ENCODE measurements at regions not wholly inside any gene's neighbourhood (a gene's known extent, or its start where the extent isn't known, plus 50 kb on each side); places are given as distances from the start of the nearest gene placed in this dataset.

DNA sequence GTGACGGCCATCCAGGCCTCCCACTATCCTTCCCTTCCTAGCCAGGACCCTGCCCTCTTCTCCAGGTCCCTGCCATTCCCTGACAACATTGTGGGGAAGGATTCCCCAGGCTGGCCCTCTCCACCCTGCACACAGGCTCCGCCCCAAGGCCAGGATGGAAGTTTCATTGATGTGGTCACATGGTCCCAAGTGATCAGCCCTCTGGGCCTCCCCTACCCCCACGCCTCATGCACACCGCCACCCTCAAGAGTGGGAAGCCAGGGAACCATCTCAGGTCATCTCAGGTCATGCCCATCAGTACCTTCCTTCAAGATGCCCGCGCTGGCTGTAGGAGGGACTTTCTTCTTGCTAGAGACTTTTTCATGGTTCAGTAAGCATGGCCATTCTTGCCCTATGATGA is 514.8 kb upstream of the RAB6C start:
- H3K4me3 Mint-ChIP-seq (ENCODE audit: unreplicated experiment): no peak overlapping the region
- H3K27ac Mint-ChIP-seq (ENCODE audit: unreplicated experiment): no peak overlapping the region
- POLR2A ChIA-PET: no interaction called here
- H3K4me1 ChIP-seq: no peaks in the 10 kb centered on the region
- H3K27me3 ChIP-seq (replicated peaks; ENCODE audit: control insufficient read depth, insufficient read depth, low read length): no peaks in the 10 kb centered on the region
- no peaks in the 10 kb centered on the region for H3K36me3 Mint-ChIP-seq (ENCODE audit: insufficient read depth, unreplicated experiment)
- BruUV-seq (replicated peaks): no TSS peak
- H3K4me3 ChIP-seq (ENCODE audit: low read depth, low read length): no peak overlapping the region
- intact Hi-C loops (cut with micrococcal nuclease; ENCODE audit: unreplicated experiment): no loop called here
- TF ChIP-seq, protein P1, sequence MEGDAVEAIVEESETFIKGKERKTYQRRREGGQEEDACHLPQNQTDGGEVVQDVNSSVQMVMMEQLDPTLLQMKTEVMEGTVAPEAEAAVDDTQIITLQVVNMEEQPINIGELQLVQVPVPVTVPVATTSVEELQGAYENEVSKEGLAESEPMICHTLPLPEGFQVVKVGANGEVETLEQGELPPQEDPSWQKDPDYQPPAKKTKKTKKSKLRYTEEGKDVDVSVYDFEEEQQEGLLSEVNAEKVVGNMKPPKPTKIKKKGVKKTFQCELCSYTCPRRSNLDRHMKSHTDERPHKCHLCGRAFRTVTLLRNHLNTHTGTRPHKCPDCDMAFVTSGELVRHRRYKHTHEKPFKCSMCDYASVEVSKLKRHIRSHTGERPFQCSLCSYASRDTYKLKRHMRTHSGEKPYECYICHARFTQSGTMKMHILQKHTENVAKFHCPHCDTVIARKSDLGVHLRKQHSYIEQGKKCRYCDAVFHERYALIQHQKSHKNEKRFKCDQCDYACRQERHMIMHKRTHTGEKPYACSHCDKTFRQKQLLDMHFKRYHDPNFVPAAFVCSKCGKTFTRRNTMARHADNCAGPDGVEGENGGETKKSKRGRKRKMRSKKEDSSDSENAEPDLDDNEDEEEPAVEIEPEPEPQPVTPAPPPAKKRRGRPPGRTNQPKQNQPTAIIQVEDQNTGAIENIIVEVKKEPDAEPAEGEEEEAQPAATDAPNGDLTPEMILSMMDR (IDR thresholded peaks at IDR 0.05; ENCODE audit: insufficient read depth in 1 of 2, low read depth in 1 of 2, low read length in 1 of 2, severe bottlenecking in 1 of 2, unreplicated experiment in 1 of 2): no peak
- peaks cover 15% of the 10 kb centered on the region for H3K27me3 Mint-ChIP-seq (ENCODE audit: insufficient read depth, unreplicated experiment)
- DNase-seq: no peak
- H3K9me3 ChIP-seq: no peaks in the 10 kb centered on the region
- H3K4me1 Mint-ChIP-seq (ENCODE audit: low read depth, unreplicated experiment): no peaks in the 10 kb centered on the region
- CTCF ChIA-PET: no interaction called here
- no peaks in the 10 kb centered on the region for H3K36me3 ChIP-seq (ENCODE audit: control insufficient read depth, insufficient read depth, low read length)
- H3K9me3 Mint-ChIP-seq (ENCODE audit: unreplicated experiment): no peaks in the 10 kb centered on the region

DNA sequence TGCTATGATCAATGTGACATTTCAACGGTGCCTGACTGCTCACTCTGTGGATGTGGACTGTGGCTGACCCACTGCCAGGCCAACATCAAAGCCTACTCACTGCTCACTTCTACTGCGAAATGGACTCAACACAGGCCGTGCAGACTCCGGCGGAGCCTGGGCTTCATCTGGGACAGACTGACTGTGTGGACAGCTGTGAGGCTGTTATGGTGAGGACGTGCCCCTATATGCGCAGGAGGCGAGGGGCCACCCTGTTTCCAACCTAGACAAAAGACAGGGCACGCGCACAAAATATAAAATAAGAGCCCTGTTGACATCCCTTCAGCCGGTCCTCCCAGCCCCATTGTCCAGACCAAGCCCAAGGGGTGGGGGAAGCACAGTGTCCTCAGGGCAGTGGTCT is 514.4 kb upstream of the RAB6C start:
- BruUV-seq (replicated peaks): no TSS peak
- Histone ChIP-seq H3K36me3 (ENCODE audit: control insufficient read depth, insufficient read depth, low read length) (no peaks in the 10 kb centered on the region), H3K4me3 (ENCODE audit: low read depth, low read length) (no peak overlapping the region), H3K9me3 (no peaks in the 10 kb centered on the region), H3K4me1 (no peaks in the 10 kb centered on the region), H3K27me3 (replicated peaks; ENCODE audit: control insufficient read depth, insufficient read depth, low read length) (no peaks in the 10 kb centered on the region)
- POLR2A ChIA-PET: no interaction called here
- Mint-ChIP-seq H3K36me3 (ENCODE audit: insufficient read depth, unreplicated experiment) (no peaks in the 10 kb centered on the region), H3K4me1 (ENCODE audit: low read depth, unreplicated experiment) (no peaks in the 10 kb centered on the region), H3K27ac (ENCODE audit: unreplicated experiment) (no peak overlapping the region), H3K4me3 (ENCODE audit: unreplicated experiment) (no peak overlapping the region), H3K27me3 (ENCODE audit: insufficient read depth, unreplicated experiment) (peaks cover 15% of the 10 kb centered on the region), H3K9me3 (ENCODE audit: unreplicated experiment) (no peaks in the 10 kb centered on the region)
- intact Hi-C loops (cut with micrococcal nuclease; ENCODE audit: unreplicated experiment): no loop called here
- CTCF ChIA-PET: no interaction called here
- TF ChIP-seq, protein P1 (IDR thresholded peaks at IDR 0.05; ENCODE audit: insufficient read depth in 1 of 2, low read depth in 1 of 2, low read length in 1 of 2, severe bottlenecking in 1 of 2, unreplicated experiment in 1 of 2): no peak
- no peak for DNase-seq

DNA sequence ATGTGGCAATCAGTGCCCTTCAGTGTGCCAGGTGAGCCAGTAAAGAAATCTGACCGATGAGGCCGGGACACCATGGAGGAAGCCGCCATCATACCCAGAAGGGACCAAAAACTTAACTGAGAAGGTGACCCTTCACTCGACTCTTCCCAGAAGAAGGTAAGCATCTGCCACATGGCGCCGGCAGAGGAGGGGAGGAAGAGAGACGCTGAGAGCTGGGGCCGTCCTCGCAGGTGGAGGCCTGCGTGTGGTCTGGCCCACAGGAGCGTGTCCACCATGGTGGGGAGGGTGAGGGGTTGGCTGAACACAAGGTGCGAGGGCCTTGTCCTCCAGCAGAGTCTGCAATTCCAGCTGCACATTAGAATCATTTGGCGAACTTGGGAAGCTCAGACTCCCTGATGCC is 513.1 kb upstream of the RAB6C start:
- H3K27me3 Mint-ChIP-seq (ENCODE audit: insufficient read depth, unreplicated experiment): peaks cover 15% of the 10 kb centered on the region
- no TSS peak for BruUV-seq (replicated peaks)
- no peak overlapping the region for H3K27ac Mint-ChIP-seq (ENCODE audit: unreplicated experiment)
- ChIA-PET POLR2A (no interaction called here), CTCF (no interaction called here)
- intact Hi-C loops (cut with micrococcal nuclease; ENCODE audit: unreplicated experiment): no loop called here
- H3K9me3 ChIP-seq: no peaks in the 10 kb centered on the region
- H3K4me1 Mint-ChIP-seq (ENCODE audit: low read depth, unreplicated experiment): no peaks in the 10 kb centered on the region
- H3K36me3 Mint-ChIP-seq (ENCODE audit: insufficient read depth, unreplicated experiment): no peaks in the 10 kb centered on the region
- TF ChIP-seq, protein P1 (IDR thresholded peaks at IDR 0.05; ENCODE audit: insufficient read depth in 1 of 2, low read depth in 1 of 2, low read length in 1 of 2, severe bottlenecking in 1 of 2, unreplicated experiment in 1 of 2): no peak
- H3K4me3 ChIP-seq (ENCODE audit: low read depth, low read length): no peak overlapping the region
- H3K36me3 ChIP-seq (ENCODE audit: control insufficient read depth, insufficient read depth, low read length): no peaks in the 10 kb centered on the region
- H3K9me3 Mint-ChIP-seq (ENCODE audit: unreplicated experiment): no peaks in the 10 kb centered on the region
- H3K27me3 ChIP-seq (replicated peaks; ENCODE audit: control insufficient read depth, insufficient read depth, low read length): no peaks in the 10 kb centered on the region
- no peak overlapping the region for H3K4me3 Mint-ChIP-seq (ENCODE audit: unreplicated experiment)
- H3K4me1 ChIP-seq: no peaks in the 10 kb centered on the region
- DNase-seq: no peak

Measured in Caco-2 (cell line).